ENCODE measurements at regions not wholly inside any gene's neighbourhood (a gene's known extent, or its start where the extent isn't known, plus 50 kb on each side); places are given as distances from the start of the nearest gene placed in this dataset.

- Histone ChIP-seq H3K27me3 (no peaks in the 10 kb centered on the region), H3K9me3 (no peaks in the 10 kb centered on the region), H3K4me1 (no peaks in the 10 kb centered on the region), H3K36me3 (ENCODE audit: low read depth, missing control alignments) (no peaks in the 10 kb centered on the region), H3K27ac (no peak overlapping the region), H3K4me3 (no peak overlapping the region)
- TF ChIP-seq, protein P1, sequence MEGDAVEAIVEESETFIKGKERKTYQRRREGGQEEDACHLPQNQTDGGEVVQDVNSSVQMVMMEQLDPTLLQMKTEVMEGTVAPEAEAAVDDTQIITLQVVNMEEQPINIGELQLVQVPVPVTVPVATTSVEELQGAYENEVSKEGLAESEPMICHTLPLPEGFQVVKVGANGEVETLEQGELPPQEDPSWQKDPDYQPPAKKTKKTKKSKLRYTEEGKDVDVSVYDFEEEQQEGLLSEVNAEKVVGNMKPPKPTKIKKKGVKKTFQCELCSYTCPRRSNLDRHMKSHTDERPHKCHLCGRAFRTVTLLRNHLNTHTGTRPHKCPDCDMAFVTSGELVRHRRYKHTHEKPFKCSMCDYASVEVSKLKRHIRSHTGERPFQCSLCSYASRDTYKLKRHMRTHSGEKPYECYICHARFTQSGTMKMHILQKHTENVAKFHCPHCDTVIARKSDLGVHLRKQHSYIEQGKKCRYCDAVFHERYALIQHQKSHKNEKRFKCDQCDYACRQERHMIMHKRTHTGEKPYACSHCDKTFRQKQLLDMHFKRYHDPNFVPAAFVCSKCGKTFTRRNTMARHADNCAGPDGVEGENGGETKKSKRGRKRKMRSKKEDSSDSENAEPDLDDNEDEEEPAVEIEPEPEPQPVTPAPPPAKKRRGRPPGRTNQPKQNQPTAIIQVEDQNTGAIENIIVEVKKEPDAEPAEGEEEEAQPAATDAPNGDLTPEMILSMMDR (IDR thresholded peaks at IDR 0.05), result no peak
- no peak for TF ChIP-seq POLR2A (IDR thresholded peaks at IDR 0.05)
- 70 to 80% methylated on average over 3 of the region's 3 CpGs for WGBS, 2 donors
- intact Hi-C loops (cut with DNase I; ENCODE audit: low total_unique reads), result no loop called here
- DNase-seq, result no peak
Observed at GRCh38 chr15:24899367-24899766, 55.4 kb upstream of the SNRPN start.

GRCh38 chr15:24899795-24900194, 55.0 kb upstream of the SNRPN start:
- Histone ChIP-seq H3K27ac (no peak overlapping the region), H3K4me3 (no peak overlapping the region), H3K36me3 (ENCODE audit: low read depth, missing control alignments) (no peaks in the 10 kb centered on the region), H3K4me1 (no peaks in the 10 kb centered on the region), H3K27me3 (no peaks in the 10 kb centered on the region), H3K9me3 (no peaks in the 10 kb centered on the region)
- 46 to 51% methylated on average over 2 of the region's 2 CpGs for WGBS, 2 donors
- TF ChIP-seq, protein P1 (IDR thresholded peaks at IDR 0.05), result no peak
- TF ChIP-seq POLR2A (IDR thresholded peaks at IDR 0.05), result no peak
- DNase-seq, result no peak
- intact Hi-C loops (cut with DNase I; ENCODE audit: low total_unique reads), result no loop called here

DNA sequence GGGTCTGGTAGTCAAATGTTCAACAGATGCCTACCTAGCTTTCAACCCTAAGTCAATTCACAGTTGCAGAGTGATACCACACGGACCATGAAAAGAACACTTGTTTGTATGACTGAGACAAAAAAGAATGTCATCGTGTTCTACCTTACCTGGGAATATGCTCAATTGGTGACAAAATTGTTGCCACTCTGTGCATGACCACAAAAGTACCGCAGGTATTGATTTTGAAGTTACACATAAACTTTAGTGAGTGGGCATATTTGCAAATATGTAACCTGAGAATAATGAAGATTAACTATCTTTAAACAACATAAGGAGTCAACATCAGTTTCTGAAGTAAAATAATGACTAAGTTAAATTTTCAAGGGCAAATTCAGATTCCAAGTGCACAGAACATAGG, 53.4 kb upstream of the SNRPN start:
- DNase-seq, result no peak
- intact Hi-C loops (cut with DNase I; ENCODE audit: low total_unique reads), result no loop called here
- Histone ChIP-seq H3K4me1 (no peaks in the 10 kb centered on the region), H3K36me3 (ENCODE audit: low read depth, missing control alignments) (no peaks in the 10 kb centered on the region), H3K4me3 (no peak overlapping the region), H3K27ac (no peak overlapping the region), H3K9me3 (no peaks in the 10 kb centered on the region), H3K27me3 (no peaks in the 10 kb centered on the region)
- no peak for TF ChIP-seq POLR2A (IDR thresholded peaks at IDR 0.05)
- TF ChIP-seq, protein P1 (IDR thresholded peaks at IDR 0.05), result no peak
- WGBS, 2 donors, result 55 to 81% methylated on average over 3 of the region's 3 CpGs
